OCI-LY7 (cell line): ENCODE measurements at regions not wholly inside any gene's neighbourhood (a gene's known extent, or its start where the extent isn't known, plus 50 kb on each side); places are given as distances from the start of the nearest gene placed in this dataset.
"Not testable (repeated sequence)": the region's sequence is repeated elsewhere in the genome, so short reads cannot be mapped to it uniquely, and the experiment has no call there.

ENCODE experiments used
- BruUV-seq: library from RNA; stranded (reverse); fragments of 400-500 nt; replicated peaks from 2 replicates; lab custom pipeline; 2021; lab: Mats Ljungman, UMichigan
- CTCF ChIA-PET: fragments of 300-600 bp; sonication (Branson Sonifier 250); formaldehyde crosslinking; loops from one replicate; lab custom pipeline; 2022; ENCODE audit warnings: antibody characterized with exemption; ENCODE audit not compliant: unreplicated experiment; lab: Charles Lee
- POLR2A ChIA-PET: fragments of 300-600 bp; sonication (Branson Sonifier 250); formaldehyde crosslinking; loops from one replicate; lab custom pipeline; 2022; ENCODE audit warnings: antibody characterized with exemption; lab: Charles Lee
- DNase-seq: peaks from one replicate; pipeline ENCODE4 v3.0.0-alpha.2; 2015; ENCODE audit warnings: low spot score
- H2AFZ ChIP-seq: fragments of 200-600 bp; sonication (generic), shearing (Covaris generic); 2 replicates; pipeline ENCODE4 v1.6.1; 2014; ENCODE audit warnings: mild to moderate bottlenecking, antibody characterized with exemption, low read length, moderate library complexity
- H3K27ac ChIP-seq: fragments of 200-600 bp; sonication (generic); 2 replicates; pipeline ENCODE4 v1.5.1; 2014; ENCODE audit warnings: mixed run types, low read depth, mild to moderate bottlenecking, moderate library complexity, low read length, inconsistent platforms; ENCODE audit not compliant: poor library complexity, severe bottlenecking
- H3K36me3 ChIP-seq: fragments of 200-600 bp; sonication (generic); 2 replicates; pipeline ENCODE4 v1.6.1; 2014; ENCODE audit warnings: mild to moderate bottlenecking, antibody characterized with exemption, low read length, moderate library complexity, mixed read lengths; ENCODE audit not compliant: insufficient read depth
- H3K4me1 ChIP-seq: fragments of 200-600 bp; sonication (generic); 2 replicates; pipeline ENCODE4 v1.5.1; 2014; ENCODE audit warnings: mild to moderate bottlenecking, low read length; ENCODE audit not compliant: insufficient read depth, poor library complexity, severe bottlenecking
- H3K4me2 ChIP-seq: fragments of 200-600 bp; sonication (generic); 2 replicates; pipeline ENCODE4 v1.6.1; 2014; ENCODE audit warnings: mild to moderate bottlenecking, low read length
- H3K4me3 ChIP-seq: fragments of 200-600 bp; sonication (generic); 2 replicates; pipeline ENCODE4 v1.5.1; 2014; ENCODE audit warnings: mild to moderate bottlenecking, low read depth, low read length; ENCODE audit not compliant: poor library complexity, severe bottlenecking
- H3K79me2 ChIP-seq: fragments of 200-600 bp; sonication (generic); 2 replicates; pipeline ENCODE4 v1.6.1; 2016; ENCODE audit warnings: low read depth, mild to moderate bottlenecking, low read length, moderate library complexity, mixed read lengths; ENCODE audit not compliant: insufficient read depth
- H3K9me2 ChIP-seq: fragments of 200-600 bp; sonication (generic); 2 replicates; pipeline ENCODE4 v1.6.1; 2016; ENCODE audit warnings: mild to moderate bottlenecking, low read length, mixed read lengths; ENCODE audit not compliant: insufficient read depth
- H3K9me3 ChIP-seq: fragments of 200-600 bp; sonication (generic); 2 replicates; pipeline ENCODE4 v1.6.1; 2014; ENCODE audit warnings: mild to moderate bottlenecking, mixed run types, low read length, mixed read lengths
- H4K20me1 ChIP-seq: fragments of 200-600 bp; sonication (generic); 2 replicates; pipeline ENCODE4 v1.6.1; 2014; ENCODE audit warnings: mild to moderate bottlenecking, antibody characterized with exemption, low read length, moderate library complexity, mixed read lengths; ENCODE audit not compliant: insufficient read depth
- intact Hi-C: fragments of 100-400 bp; cut with micrococcal nuclease; formaldehyde crosslinking; loops from one replicate; pipeline ENCODE4 v1.10.0; 2022; ENCODE audit not compliant: unreplicated experiment

GRCh38 chr16:16610389-16610967, 231.5 kb downstream of the NPIPA7 start:
- H3K27ac ChIP-seq, intact Hi-C loops, H3K4me3 ChIP-seq, H4K20me1 ChIP-seq, CTCF ChIA-PET, H3K79me2 ChIP-seq, POLR2A ChIA-PET, H3K9me3 ChIP-seq, H3K4me1 ChIP-seq, H3K36me3 ChIP-seq, H3K9me2 ChIP-seq, DNase-seq, H2AFZ ChIP-seq, H3K4me2 ChIP-seq, BruUV-seq: not testable (repeated sequence)

GRCh38 chr16:16613212-16613611, 234.3 kb downstream of the NPIPA7 start:
- CTCF ChIA-PET, H2AFZ ChIP-seq, intact Hi-C loops, H3K4me2 ChIP-seq, H3K79me2 ChIP-seq, H3K9me3 ChIP-seq, BruUV-seq, DNase-seq, H3K27ac ChIP-seq, H3K9me2 ChIP-seq, H3K4me1 ChIP-seq, H4K20me1 ChIP-seq, H3K4me3 ChIP-seq, POLR2A ChIA-PET, H3K36me3 ChIP-seq: not testable (repeated sequence)

DNA sequence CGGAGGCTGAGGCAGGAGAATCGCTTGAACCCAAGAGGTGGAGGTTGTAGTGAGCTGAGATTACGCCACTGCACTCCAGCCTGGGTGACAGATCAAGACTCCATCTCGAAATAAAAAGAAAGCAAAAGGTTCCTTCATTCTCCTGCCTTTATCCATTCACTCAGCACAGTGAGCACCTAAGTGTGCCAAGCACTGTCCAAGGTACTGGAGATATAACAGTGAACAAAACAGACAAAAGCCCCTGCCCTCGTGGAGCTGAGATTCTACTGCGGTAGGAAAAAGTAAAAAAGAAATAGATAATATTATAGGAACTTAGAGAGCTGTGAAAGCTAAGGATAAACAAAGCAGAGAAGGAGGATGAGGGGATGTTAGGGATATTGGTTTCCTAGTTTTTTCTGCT, 235.5 kb downstream of the NPIPA7 start:
- POLR2A ChIA-PET, H3K9me3 ChIP-seq, intact Hi-C loops, H2AFZ ChIP-seq, BruUV-seq, CTCF ChIA-PET, H3K9me2 ChIP-seq, H3K79me2 ChIP-seq, H3K4me1 ChIP-seq, H3K36me3 ChIP-seq, DNase-seq, H4K20me1 ChIP-seq, H3K4me3 ChIP-seq, H3K27ac ChIP-seq, H3K4me2 ChIP-seq: not testable (repeated sequence)

DNA sequence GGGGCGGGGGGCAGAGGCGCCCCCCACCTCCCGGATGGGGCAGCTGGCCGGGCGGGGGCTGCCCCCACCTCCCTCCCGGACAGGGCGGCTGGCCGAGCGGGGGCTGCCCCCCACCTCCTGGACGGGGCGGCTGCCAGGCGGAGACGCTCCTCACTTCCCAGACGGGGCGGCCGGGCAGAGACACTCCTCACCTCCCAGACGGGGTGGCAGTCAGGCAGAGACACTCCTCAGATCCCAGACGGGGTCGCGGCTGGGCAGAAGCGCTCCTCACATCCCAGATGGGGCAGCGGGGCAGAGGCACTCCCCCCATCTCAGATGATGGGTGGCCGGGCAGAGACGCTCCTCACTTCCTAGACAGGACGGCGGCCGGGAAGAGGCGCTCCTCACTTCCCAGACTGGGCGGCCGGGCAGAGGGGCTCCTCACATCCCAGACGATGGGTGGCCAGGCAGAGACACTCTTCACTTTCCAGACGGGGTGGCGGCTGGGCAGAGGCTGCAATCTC, 240.1 kb downstream of the NPIPA7 start:
- H3K9me3 ChIP-seq, H3K4me1 ChIP-seq, POLR2A ChIA-PET, H3K4me3 ChIP-seq, H3K79me2 ChIP-seq, CTCF ChIA-PET, H3K27ac ChIP-seq, DNase-seq, H3K4me2 ChIP-seq, H3K9me2 ChIP-seq, BruUV-seq, H3K36me3 ChIP-seq, intact Hi-C loops, H2AFZ ChIP-seq, H4K20me1 ChIP-seq: not testable (repeated sequence)

- H4K20me1 ChIP-seq, POLR2A ChIA-PET, H3K4me1 ChIP-seq, H2AFZ ChIP-seq, CTCF ChIA-PET, H3K27ac ChIP-seq, BruUV-seq, intact Hi-C loops, H3K36me3 ChIP-seq, DNase-seq, H3K79me2 ChIP-seq, H3K4me2 ChIP-seq, H3K9me2 ChIP-seq, H3K4me3 ChIP-seq, H3K9me3 ChIP-seq: not testable (repeated sequence)
Observed at GRCh38 chr16:16624367-16624766, 245.4 kb downstream of the NPIPA7 start.

DNA sequence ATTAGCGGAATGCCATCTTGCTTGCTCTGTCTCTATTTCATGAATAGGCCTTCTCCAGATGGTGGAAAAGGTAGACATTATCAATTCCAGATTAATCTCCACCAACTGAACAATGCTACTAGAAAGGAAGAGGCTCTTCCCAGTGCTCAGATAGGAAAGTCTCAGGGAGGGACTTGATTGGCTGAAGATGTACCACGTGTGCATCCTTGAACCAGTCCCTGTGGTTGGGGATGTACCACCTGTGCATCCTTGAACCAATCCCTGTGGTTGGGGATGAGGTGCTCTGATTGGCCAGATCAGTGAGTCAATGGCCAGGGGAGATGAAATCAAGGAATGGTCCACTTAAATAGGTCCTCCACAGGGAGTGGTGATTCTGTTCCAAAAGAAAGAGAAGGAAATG, 246.2 kb downstream of the NPIPA7 start:
- BruUV-seq, intact Hi-C loops, CTCF ChIA-PET: not testable (repeated sequence)

More for the DNA sequence above, 246.2 kb downstream of the NPIPA7 start:
- H3K79me2 ChIP-seq, H3K27ac ChIP-seq, H3K4me1 ChIP-seq, H3K4me3 ChIP-seq, H4K20me1 ChIP-seq, H2AFZ ChIP-seq, H3K9me3 ChIP-seq, DNase-seq, H3K4me2 ChIP-seq, H3K36me3 ChIP-seq, POLR2A ChIA-PET, H3K9me2 ChIP-seq: not testable (repeated sequence)
